ENCODE measurements at regions not wholly inside any gene's neighbourhood (a gene's known extent, or its start where the extent isn't known, plus 50 kb on each side); places are given as distances from the start of the nearest gene placed in this dataset.

- no peak for TF ChIP-seq REST (IDR thresholded peaks at IDR 0.05; ENCODE audit: low read depth, low read length)
- TF ChIP-seq, protein P1, sequence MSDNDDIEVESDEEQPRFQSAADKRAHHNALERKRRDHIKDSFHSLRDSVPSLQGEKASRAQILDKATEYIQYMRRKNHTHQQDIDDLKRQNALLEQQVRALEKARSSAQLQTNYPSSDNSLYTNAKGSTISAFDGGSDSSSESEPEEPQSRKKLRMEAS (IDR thresholded peaks at IDR 0.05; ENCODE audit: low read depth), result no peak
- no peak for TF ChIP-seq ELF1 (IDR thresholded peaks at IDR 0.05)
- no peak for TF ChIP-seq JUND (IDR thresholded peaks at IDR 0.05)
- TF ChIP-seq TAF1 (IDR thresholded peaks at IDR 0.05; ENCODE audit: borderline replicate concordance, low read depth, low read length), result no peak
- TF ChIP-seq TEAD4 (IDR thresholded peaks at IDR 0.05; ENCODE audit: borderline replicate concordance, insufficient read depth), result no peak
- no peak for TF ChIP-seq SIN3A (IDR thresholded peaks at IDR 0.05; ENCODE audit: borderline replicate concordance, low read depth, low read length)
- no peak for TF ChIP-seq CHD2 (IDR thresholded peaks at IDR 0.05; ENCODE audit: low read length, partially characterized antibody)
- TF ChIP-seq FOXM1 (IDR thresholded peaks at IDR 0.05; ENCODE audit: low read depth), result no peak
- no peak for TF ChIP-seq ZBTB33 (IDR thresholded peaks at IDR 0.05; ENCODE audit: borderline replicate concordance, low read depth)
- TF ChIP-seq, protein P2, sequence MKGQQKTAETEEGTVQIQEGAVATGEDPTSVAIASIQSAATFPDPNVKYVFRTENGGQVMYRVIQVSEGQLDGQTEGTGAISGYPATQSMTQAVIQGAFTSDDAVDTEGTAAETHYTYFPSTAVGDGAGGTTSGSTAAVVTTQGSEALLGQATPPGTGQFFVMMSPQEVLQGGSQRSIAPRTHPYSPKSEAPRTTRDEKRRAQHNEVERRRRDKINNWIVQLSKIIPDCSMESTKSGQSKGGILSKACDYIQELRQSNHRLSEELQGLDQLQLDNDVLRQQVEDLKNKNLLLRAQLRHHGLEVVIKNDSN (IDR thresholded peaks at IDR 0.05; ENCODE audit: borderline replicate concordance, low read depth), result no peak
- TF ChIP-seq RCOR1 (IDR thresholded peaks at IDR 0.05; ENCODE audit: low read length), result no peak
Measured at GRCh38 chr2:6730649-6731532, 134.8 kb downstream of the CMPK2 start (continued).

GRCh38 chr2:6739547-6739946 is 126.2 kb downstream of the CMPK2 start:
- Histone ChIP-seq H3K4me2 (no peak overlapping the region), H3K9me3 (no peaks in the 10 kb centered on the region), H3K79me2 (ENCODE audit: insufficient read depth) (no peaks in the 10 kb centered on the region), H3K36me3 (replicated peaks in 1 of 2; ENCODE audit: control insufficient read depth in 1 of 2, insufficient read depth in 2 of 2, low read length in 1 of 2) (no peaks in the 10 kb centered on the region), H3K9me2 (no peaks in the 10 kb centered on the region), H3K27ac (ENCODE audit: low read depth in 2 of 2, low read length in 1 of 2) (no peak overlapping the region), H3K4me1 (ENCODE audit: control insufficient read depth in 1 of 2, insufficient read depth in 2 of 2, low read depth in 1 of 2, low read length in 1 of 2) (peaks cover 0 to 7% of the 10 kb centered on the region in 2 experiments; a peak in 2 of 4 replicates), H3K4me3 (ENCODE audit: low read depth in 2 of 2, low read length in 1 of 2) (no peak overlapping the region), H4K20me1 (ENCODE audit: insufficient read depth) (no peaks in the 10 kb centered on the region), H3K27me3 (ENCODE audit: insufficient read depth) (no peaks in the 10 kb centered on the region), H2AFZ (ENCODE audit: low read depth) (no peak overlapping the region), H3K9ac (no peak overlapping the region), H3F3A (replicated peaks; ENCODE audit: insufficient read depth) (no peaks in the 10 kb centered on the region)
- CTCF ChIA-PET, result interaction anchor here (1.1 to 1.3 kb wide), 3 partner anchors 9 to 33 kb away, joined by 3 to 4 read pairs (median 3); no protein-coding TSS in a partner anchor
- no peak for DNase-seq
- 63% methylated on average over 7 of the region's 7 CpGs for WGBS (ENCODE audit: low lambda C conversion rate)
- POLR2A ChIA-PET, result interaction anchor here (0.7 kb wide), 1 partner anchor 14 kb away, joined by 4 read pairs; no protein-coding TSS in a partner anchor
- TF ChIP-seq GATA2 (CRISPR knock-in tag; IDR thresholded peaks at IDR 0.05), result no peak
- TF ChIP-seq SMC3 (IDR thresholded peaks at IDR 0.05; ENCODE audit: low read depth, low read length), result no peak
- TF ChIP-seq TAF1 (IDR thresholded peaks at IDR 0.05; ENCODE audit: borderline replicate concordance, low read depth, low read length), result no peak
- TF ChIP-seq TCF12 (IDR thresholded peaks at IDR 0.05), result no peak
- TF ChIP-seq RAD21 (IDR thresholded peaks at IDR 0.05; ENCODE audit: low read length), result no peak
- TF ChIP-seq, protein P3, sequence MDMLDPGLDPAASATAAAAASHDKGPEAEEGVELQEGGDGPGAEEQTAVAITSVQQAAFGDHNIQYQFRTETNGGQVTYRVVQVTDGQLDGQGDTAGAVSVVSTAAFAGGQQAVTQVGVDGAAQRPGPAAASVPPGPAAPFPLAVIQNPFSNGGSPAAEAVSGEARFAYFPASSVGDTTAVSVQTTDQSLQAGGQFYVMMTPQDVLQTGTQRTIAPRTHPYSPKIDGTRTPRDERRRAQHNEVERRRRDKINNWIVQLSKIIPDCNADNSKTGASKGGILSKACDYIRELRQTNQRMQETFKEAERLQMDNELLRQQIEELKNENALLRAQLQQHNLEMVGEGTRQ (IDR thresholded peaks at IDR 0.05; ENCODE audit: borderline replicate concordance, low read depth, low read length), result no peak
- no peak for TF ChIP-seq YY1 (IDR thresholded peaks at IDR 0.05; ENCODE audit: low read depth)
- TF ChIP-seq GABPA (IDR thresholded peaks at IDR 0.05; ENCODE audit: low read depth), result no peak
- no peak for TF ChIP-seq REST (IDR thresholded peaks at IDR 0.05; ENCODE audit: low read depth, low read length)

All from SK-N-SH (cell line).